ENCODE measurements at regions not wholly inside any gene's neighbourhood (a gene's known extent, or its start where the extent isn't known, plus 50 kb on each side); places are given as distances from the start of the nearest gene placed in this dataset.

DNA sequence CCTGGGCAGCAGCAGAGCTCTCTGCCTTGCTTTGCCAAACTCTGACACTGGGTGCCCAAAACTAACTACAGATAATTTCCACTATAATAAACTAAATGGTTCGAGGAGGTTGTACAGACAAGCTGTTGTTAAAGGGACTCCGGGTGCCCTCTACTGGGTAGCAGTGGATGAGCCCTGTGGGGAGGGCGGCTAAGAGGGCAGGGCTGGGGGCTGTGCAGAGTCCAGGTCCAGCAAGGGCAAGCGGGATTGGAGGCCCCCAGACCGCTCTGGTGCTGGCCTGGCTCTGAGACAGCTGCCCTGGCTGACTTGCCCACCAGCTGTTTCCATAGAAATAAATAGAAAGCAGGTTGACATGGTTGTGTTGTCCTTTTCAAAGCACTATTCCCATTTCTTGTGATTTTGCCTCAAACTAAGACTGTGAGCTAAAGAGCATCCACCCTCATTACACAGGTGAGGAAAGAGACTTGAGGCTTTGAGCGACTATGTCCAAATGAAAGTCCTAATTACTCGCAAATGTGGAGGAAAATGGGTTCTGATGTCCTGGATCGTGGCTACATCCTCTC, 167.6 kb upstream of the CST7 start:
- DNase-seq (ENCODE audit: insufficient read length, low spot score) (no peak), FAIRE-seq (no peak)

GRCh38 chr20:24782301-24782700, 166.8 kb upstream of the CST7 start:
- DNase-seq (ENCODE audit: insufficient read length, low spot score) (no peak), FAIRE-seq (no peak)
- TF ChIP-seq CTCF (IDR thresholded peaks at IDR 0.05; ENCODE audit: insufficient read depth, missing control alignments): no peak

More for the DNA sequence above, 167.6 kb upstream of the CST7 start:
- TF ChIP-seq CTCF (IDR thresholded peaks at IDR 0.05; ENCODE audit: insufficient read depth, missing control alignments): peak; percentile 74

DNA sequence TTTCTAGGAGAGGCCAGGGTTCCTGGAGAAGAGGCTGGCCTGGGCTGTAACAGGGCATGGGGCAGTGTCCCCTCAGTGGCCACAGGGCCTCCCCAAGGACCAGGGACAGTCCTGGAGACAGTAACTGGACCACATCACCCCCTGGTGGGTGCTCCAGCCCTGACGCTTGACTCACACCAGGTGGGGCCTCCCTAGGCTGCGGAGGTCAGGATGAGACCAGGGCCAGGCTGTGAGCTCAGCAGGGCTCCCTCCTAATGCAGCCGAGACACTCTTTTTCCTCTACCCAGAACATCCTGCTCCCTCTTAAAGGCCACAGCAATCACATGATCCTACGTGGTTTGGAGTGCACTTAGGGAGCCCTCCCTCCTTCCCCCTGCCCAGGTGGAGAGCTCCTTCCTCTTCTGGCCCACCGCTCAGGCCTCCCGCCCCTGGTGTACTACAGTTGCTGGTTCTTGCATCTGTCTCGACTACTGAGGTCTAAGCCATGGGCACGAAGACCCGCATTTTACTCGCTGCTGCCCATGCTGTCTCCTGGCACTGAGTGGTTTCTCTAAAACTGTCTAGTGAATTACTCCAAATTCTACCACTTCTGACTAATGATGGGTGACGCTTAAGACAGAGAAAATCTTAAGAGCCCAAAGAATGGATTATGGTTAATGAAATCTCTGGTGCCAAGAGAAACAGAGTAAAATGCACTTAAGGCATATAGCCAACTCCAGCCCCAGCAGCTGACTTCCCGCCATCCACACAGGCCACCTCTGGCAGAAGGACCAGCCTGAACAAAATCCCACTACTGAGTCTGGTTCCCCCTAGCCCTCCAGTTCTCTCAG, 166.1 kb upstream of the CST7 start:
- no peak for FAIRE-seq
- no peak for DNase-seq (ENCODE audit: insufficient read length, low spot score)
- peak; percentile 26 for TF ChIP-seq CTCF (IDR thresholded peaks at IDR 0.05; ENCODE audit: insufficient read depth, missing control alignments)

DNA sequence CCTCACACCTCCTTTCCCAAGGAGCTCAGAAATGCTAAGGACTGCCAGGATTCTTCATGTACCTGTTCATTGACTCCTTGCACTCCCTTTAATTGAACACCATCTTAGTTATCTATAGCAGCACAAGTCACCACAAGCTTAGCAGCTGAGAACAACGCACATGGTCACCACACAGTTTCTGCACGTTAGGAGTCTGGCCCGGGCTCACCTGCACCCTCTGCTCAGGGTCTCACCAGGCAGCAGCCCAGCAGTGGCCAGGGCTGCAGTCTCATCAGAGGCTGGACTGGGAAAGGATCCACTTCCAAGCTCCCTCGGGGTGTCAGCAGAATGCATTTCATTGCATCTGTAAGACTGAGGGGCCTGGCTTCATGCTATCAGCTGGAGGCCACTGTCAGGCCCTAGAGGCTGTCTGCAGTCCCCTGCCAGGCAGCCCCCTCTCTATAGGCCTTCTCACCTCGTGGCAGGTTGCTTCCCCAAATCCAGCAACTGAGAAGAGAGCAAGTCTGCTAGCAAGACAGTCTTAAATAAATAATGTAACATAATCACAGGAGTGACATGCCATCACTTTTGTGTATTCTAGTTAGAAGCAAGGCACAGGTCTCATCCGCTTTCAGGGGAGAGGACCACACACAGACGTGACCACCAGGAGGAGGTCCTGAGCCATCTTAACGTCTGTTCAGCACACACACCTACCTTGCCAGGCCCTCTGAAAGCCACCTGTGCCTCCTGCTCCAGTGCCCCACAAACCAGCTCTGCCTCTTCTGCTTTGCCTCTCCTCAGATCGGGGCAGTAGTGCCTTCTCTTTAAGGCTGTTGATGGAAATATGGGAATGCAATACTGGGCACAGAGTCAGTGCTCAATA, 165.2 kb upstream of the CST7 start:
- DNase-seq (ENCODE audit: insufficient read length, low spot score) (no peak), FAIRE-seq (no peak)
- TF ChIP-seq CTCF (IDR thresholded peaks at IDR 0.05; ENCODE audit: insufficient read depth, missing control alignments): peak; percentile 20

DNA sequence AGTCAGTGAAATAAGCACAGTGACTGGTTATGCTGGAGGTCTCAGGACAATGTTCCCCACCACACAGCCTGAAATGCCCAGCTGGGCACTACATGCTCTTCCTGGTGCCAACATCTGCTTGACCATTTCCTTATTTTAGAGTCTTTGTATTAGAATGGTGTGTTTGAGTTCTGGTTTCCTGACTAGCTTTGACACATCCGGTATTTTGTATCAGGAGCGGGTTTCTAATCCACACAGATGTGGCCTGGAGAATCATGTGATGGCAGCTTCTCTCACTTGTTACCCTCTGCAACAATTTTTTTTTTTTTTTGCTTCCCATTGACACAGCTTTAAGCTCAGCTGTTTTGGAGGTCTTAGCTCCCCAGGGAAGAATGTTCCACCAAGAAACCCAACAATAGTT, 164.5 kb upstream of the CST7 start:
- TF ChIP-seq CTCF (IDR thresholded peaks at IDR 0.05; ENCODE audit: insufficient read depth, missing control alignments): no peak
- FAIRE-seq (no peak), DNase-seq (ENCODE audit: insufficient read length, low spot score) (no peak)

GRCh38 chr20:24785141-24786110, 163.6 kb upstream of the CST7 start:
- no peak for TF ChIP-seq CTCF (IDR thresholded peaks at IDR 0.05; ENCODE audit: insufficient read depth, missing control alignments)
- no peak for DNase-seq (ENCODE audit: insufficient read length, low spot score)

More at GRCh38 chr20:24785141-24786110, 163.6 kb upstream of the CST7 start:
- FAIRE-seq: no peak

Measured in D721Med (cell line).